Osteocyte (in vitro differentiated cells): ENCODE measurements at regions not wholly inside any gene's neighbourhood (a gene's known extent, or its start where the extent isn't known, plus 50 kb on each side); places are given as distances from the start of the nearest gene placed in this dataset.

ENCODE experiments used
- DNase-seq: peaks from one replicate; pipeline ENCODE4 v3.0.0; 2021; ENCODE audit warnings: mixed read lengths; ENCODE audit not compliant: unreplicated experiment; ENCODE audit errors: extremely low spot score
- H3K27ac Mint-ChIP-seq: one replicate; pipeline ENCODE4 v1.8.0; 2021; ENCODE audit warnings: mild to moderate bottlenecking, mixed read lengths; ENCODE audit not compliant: unreplicated experiment
- H3K27me3 Mint-ChIP-seq: one replicate; pipeline ENCODE4 v1.8.0; 2021; ENCODE audit warnings: mixed read lengths; ENCODE audit not compliant: unreplicated experiment
- H3K36me3 Mint-ChIP-seq: one replicate; pipeline ENCODE4 v1.8.0; 2021; ENCODE audit warnings: mixed read lengths; ENCODE audit not compliant: unreplicated experiment
- H3K4me1 Mint-ChIP-seq: one replicate; pipeline ENCODE4 v1.8.0; 2021; ENCODE audit warnings: mixed read lengths; ENCODE audit not compliant: unreplicated experiment
- H3K4me3 Mint-ChIP-seq: one replicate; pipeline ENCODE4 v1.8.0; 2021; ENCODE audit warnings: mild to moderate bottlenecking, moderate library complexity, mixed read lengths; ENCODE audit not compliant: unreplicated experiment
- H3K9me3 Mint-ChIP-seq: one replicate; pipeline ENCODE4 v1.8.0; 2021; ENCODE audit warnings: mixed read lengths; ENCODE audit not compliant: unreplicated experiment
- CTCF ChIP-seq: fragments of 200-600 bp; sonication (generic); IDR thresholded peaks from 2 replicates; pipeline ENCODE4 v1.5.0; 2021; ENCODE audit warnings: antibody characterized with exemption, mild to moderate bottlenecking, moderate library complexity

- H3K9me3 Mint-ChIP-seq: no peaks in the 10 kb centered on the region
Measured at GRCh38 chr6:134642819-134643218, 307.1 kb downstream of the ALDH8A1 start.

GRCh38 chr6:134642279-134642678 lies 307.6 kb downstream of the ALDH8A1 start:
- Mint-ChIP-seq H3K27me3 (no peaks in the 10 kb centered on the region), H3K4me3 (no peak overlapping the region), H3K4me1 (peaks cover 61% of the 10 kb centered on the region), H3K27ac (peak overlapping the region; percentile 89), H3K36me3 (no peaks in the 10 kb centered on the region), H3K9me3 (no peaks in the 10 kb centered on the region)
- DNase-seq: no peak
- no peak for TF ChIP-seq CTCF

More at GRCh38 chr6:134642819-134643218, 307.1 kb downstream of the ALDH8A1 start:
- Mint-ChIP-seq H3K36me3 (no peaks in the 10 kb centered on the region), H3K27me3 (no peaks in the 10 kb centered on the region), H3K4me3 (no peak overlapping the region), H3K4me1 (peaks cover 63% of the 10 kb centered on the region), H3K27ac (peak overlapping the region; percentile 89)
- DNase-seq: no peak
- no peak for TF ChIP-seq CTCF

DNA sequence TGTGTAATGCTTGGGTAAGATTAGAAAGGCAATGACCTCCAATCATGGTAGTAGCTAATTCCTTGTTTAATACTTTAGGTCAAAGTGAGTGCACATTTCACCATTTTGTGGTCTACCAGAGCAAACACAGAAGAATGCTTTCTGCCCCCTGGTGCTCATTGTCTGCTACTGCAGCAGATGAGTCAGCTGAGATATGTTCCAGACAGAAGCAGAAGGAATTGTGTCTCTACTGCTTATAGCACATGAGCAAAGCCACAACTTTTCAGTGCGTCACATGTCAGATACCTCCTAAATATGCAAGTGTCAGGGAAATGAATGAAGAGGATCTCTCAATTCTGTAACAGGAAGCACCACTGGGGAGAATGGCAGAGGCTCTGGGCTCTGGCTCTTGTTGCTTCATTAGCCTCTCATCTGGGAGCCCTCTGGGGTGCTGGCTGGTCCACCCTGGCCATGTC lies 308.9 kb downstream of the ALDH8A1 start:
- TF ChIP-seq CTCF: peak; percentile 87
- no peaks in the 10 kb centered on the region for H3K9me3 Mint-ChIP-seq

GRCh38 chr6:134640229-134640628 lies 309.7 kb downstream of the ALDH8A1 start:
- Mint-ChIP-seq H3K9me3 (no peaks in the 10 kb centered on the region), H3K36me3 (no peaks in the 10 kb centered on the region), H3K4me3 (no peak overlapping the region), H3K4me1 (peaks cover 65% of the 10 kb centered on the region), H3K27ac (no peak overlapping the region), H3K27me3 (no peaks in the 10 kb centered on the region)
- DNase-seq: no peak
- no peak for TF ChIP-seq CTCF

More for the DNA sequence above, 308.9 kb downstream of the ALDH8A1 start:
- DNase-seq: peak; percentile 87
- Mint-ChIP-seq H3K4me3 (no peak overlapping the region), H3K27me3 (no peaks in the 10 kb centered on the region), H3K36me3 (no peaks in the 10 kb centered on the region), H3K27ac (peak overlapping the region; percentile 62), H3K4me1 (peaks cover 65% of the 10 kb centered on the region)

DNA sequence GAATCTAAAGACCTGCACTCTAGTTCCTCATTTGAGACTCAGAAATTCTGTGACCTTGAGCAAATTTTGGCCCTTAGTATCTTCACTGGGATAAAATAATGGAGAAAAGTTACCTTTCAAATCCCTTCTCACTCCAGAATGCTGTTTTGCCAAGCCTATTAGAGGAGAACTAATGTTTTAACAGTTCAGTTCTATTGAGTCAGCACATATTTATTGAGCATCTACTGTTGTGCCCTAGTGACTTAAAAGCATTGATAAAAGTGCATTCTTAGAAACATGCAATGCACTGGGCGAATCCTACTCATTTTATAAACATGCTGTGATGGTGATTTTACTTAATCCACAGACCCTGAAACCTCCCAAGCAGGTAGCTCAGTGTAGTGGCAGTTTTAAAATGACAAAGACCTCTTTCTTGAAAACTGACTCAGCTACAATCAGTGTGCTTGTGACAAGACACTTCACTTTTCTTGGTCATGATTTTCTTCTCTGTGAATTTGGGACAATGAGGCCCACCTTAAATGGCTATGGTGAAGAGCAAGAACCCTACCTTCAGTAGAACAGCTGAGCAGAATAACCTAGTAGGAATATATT lies 312.0 kb downstream of the ALDH8A1 start:
- Mint-ChIP-seq H3K4me3 (no peak overlapping the region), H3K4me1 (peaks cover 58% of the 10 kb centered on the region), H3K27ac (no peak overlapping the region), H3K27me3 (no peaks in the 10 kb centered on the region), H3K9me3 (no peaks in the 10 kb centered on the region), H3K36me3 (no peaks in the 10 kb centered on the region)
- DNase-seq: no peak
- TF ChIP-seq CTCF: no peak
